ENCODE measurements at regions not wholly inside any gene's neighbourhood (a gene's known extent, or its start where the extent isn't known, plus 50 kb on each side); places are given as distances from the start of the nearest gene placed in this dataset.
"Not testable (repeated sequence)": the region's sequence is repeated elsewhere in the genome, so short reads cannot be mapped to it uniquely, and the experiment has no call there.

GRCh38 chr5:68020461-68020969 is 195.0 kb upstream of the PIK3R1 start:
- not testable (repeated sequence) for DNase-seq

- no peak for DNase-seq
These were observed 199.9 kb upstream of the PIK3R1 start for GRCh38 chr5:68015381-68016302.

- DNase-seq, result no peak
These were observed 202.7 kb upstream of the PIK3R1 start for GRCh38 chr5:68012831-68013230.

GRCh38 chr5:68012429-68012828 is 203.1 kb upstream of the PIK3R1 start:
- no peak for DNase-seq

- no peak for DNase-seq
These were observed 203.8 kb upstream of the PIK3R1 start for GRCh38 chr5:68011801-68012200.

GRCh38 chr5:68011259-68011760 is 204.2 kb upstream of the PIK3R1 start:
- no peak for DNase-seq

- DNase-seq, result no peak
These were observed 204.8 kb upstream of the PIK3R1 start for GRCh38 chr5:68010740-68011139.

- DNase-seq, result no peak
These were observed 208.1 kb upstream of the PIK3R1 start for GRCh38 chr5:68007451-68007850.

GRCh38 chr5:68002836-68003235 is 212.7 kb upstream of the PIK3R1 start:
- DNase-seq, result no peak

- DNase-seq, result no peak
These were observed 214.8 kb upstream of the PIK3R1 start for GRCh38 chr5:68000805-68001204.

GRCh38 chr5:67999391-67999790 is 216.2 kb upstream of the PIK3R1 start:
- no peak for DNase-seq

GRCh38 chr5:67998709-67999261 is 216.8 kb upstream of the PIK3R1 start:
- no peak for DNase-seq

- no peak for DNase-seq
These were observed 217.6 kb upstream of the PIK3R1 start for GRCh38 chr5:67997892-67998457.

GRCh38 chr5:67997148-67997547 is 218.4 kb upstream of the PIK3R1 start:
- DNase-seq, result no peak

- DNase-seq, result no peak
These were observed 219.0 kb upstream of the PIK3R1 start for GRCh38 chr5:67996596-67996995.

- DNase-seq, result no peak
These were observed 222.6 kb upstream of the PIK3R1 start for GRCh38 chr5:67992923-67993322.

GRCh38 chr5:67989456-67989855 is 226.1 kb upstream of the PIK3R1 start:
- DNase-seq, result no peak

- DNase-seq, result no peak
These were observed 228.8 kb upstream of the PIK3R1 start for GRCh38 chr5:67986761-67987160.

GRCh38 chr5:67985686-67986387 is 229.7 kb upstream of the PIK3R1 start:
- DNase-seq, result no peak

GRCh38 chr5:67984546-67984945 is 231.0 kb upstream of the PIK3R1 start:
- no peak for DNase-seq

- no peak for DNase-seq
These were observed 232.1 kb upstream of the PIK3R1 start for GRCh38 chr5:67983251-67984110.

GRCh38 chr5:67982160-67982559 is 233.4 kb upstream of the PIK3R1 start:
- DNase-seq, result not testable (repeated sequence)

All from CD4-positive, alpha-beta T cell treated with Interleukin-10 for 1 hour (primary cell).